Ureter (tissue), 1 donor: ENCODE measurements at regions not wholly inside any gene's neighbourhood (a gene's known extent, or its start where the extent isn't known, plus 50 kb on each side); places are given as distances from the start of the nearest gene placed in this dataset.

Source experiments
- DNase-seq: peaks from one replicate; pipeline ENCODE4 v3.0.0-alpha.2; 2020; ENCODE audit warnings: low spot score
- donor health status: DM: yes; HTN: yes; CAD: no.

DNA sequence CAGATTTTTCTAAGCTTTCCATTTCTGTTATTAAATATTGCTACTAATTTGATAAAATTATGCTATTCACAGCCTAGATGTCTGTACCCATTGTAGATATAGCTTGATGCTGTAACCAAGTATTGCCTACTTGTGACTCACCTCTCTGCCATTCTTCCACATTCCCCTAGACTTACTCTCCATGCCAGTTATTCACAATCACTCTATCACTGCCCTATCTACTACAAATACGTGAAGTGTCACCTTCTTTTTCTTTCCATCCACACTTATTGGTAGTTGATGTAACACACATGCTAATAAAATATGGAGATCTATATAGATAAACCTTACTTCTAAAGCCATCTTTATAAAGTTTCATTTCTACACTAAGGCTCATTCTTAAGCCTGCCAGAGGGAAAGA is 179.4 kb upstream of the PACRGL start:
- no peak for DNase-seq

DNA sequence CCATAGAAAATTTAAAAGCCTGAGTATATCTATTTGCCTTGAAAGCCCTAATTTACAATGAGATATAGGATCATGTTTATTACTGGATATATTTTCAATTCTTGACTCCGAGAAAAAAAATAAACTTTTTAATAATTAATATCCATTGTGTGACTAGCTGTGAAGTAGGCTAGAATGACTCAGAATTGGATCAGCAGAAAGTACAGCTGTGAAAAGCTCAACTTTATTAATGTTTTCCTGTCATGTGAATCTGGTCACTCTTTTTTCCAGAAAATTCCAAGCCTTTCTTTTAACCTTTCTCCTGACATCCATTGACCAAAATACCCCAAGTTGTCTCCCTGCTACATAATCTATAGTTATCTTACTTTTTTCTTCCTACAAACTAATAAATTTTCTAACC is 171.8 kb upstream of the PACRGL start:
- no peak for DNase-seq

DNA sequence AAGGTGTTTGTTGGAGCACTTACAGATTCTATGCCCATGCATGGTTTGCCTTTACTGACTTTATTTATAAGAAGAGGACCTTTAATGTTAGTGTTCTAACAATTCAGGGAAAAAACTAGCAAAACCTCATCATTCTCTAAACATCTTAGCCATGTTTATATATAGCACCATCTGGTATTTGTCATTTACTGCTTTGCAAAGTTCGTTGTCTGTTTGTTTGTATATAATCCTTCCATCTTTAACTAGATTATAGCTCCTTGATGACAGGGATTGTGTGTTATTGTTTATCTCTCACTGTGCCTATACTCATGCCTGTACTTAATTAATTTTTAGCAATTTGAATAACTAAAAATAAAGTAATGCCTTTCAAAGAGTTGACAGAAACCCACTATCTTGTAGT is 170.6 kb upstream of the PACRGL start:
- DNase-seq, result no peak

DNA sequence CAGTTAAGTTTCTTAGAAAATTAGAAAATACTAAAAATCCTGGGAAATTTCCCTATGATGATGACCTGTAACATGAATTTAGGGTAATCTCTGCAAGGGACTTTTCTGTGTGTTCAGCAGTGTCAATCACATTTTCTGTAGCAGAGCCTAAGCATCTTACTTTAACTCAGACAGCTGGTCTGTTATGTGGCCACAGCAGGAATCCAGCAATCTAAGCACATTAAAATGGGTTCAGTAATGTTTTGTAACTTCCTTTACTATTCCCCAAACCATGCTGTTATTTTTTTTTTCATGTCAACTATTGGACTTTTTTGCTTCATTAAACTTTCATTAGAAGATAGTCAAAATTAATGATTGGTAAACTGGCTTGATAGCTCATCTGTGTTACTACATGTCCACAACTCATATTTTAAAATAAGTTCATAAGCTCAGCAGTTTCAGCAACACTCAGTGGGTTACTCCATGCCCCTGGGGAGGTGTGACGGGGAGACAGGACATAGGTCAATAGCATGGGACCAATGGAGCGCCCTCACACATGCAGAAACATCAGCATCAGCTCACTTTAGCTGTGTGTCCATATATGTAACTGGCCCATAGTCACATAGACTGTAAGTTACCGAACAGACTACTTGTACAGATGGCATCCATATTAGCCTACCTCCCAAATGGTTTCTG is 168.0 kb upstream of the PACRGL start:
- DNase-seq, result no peak

DNA sequence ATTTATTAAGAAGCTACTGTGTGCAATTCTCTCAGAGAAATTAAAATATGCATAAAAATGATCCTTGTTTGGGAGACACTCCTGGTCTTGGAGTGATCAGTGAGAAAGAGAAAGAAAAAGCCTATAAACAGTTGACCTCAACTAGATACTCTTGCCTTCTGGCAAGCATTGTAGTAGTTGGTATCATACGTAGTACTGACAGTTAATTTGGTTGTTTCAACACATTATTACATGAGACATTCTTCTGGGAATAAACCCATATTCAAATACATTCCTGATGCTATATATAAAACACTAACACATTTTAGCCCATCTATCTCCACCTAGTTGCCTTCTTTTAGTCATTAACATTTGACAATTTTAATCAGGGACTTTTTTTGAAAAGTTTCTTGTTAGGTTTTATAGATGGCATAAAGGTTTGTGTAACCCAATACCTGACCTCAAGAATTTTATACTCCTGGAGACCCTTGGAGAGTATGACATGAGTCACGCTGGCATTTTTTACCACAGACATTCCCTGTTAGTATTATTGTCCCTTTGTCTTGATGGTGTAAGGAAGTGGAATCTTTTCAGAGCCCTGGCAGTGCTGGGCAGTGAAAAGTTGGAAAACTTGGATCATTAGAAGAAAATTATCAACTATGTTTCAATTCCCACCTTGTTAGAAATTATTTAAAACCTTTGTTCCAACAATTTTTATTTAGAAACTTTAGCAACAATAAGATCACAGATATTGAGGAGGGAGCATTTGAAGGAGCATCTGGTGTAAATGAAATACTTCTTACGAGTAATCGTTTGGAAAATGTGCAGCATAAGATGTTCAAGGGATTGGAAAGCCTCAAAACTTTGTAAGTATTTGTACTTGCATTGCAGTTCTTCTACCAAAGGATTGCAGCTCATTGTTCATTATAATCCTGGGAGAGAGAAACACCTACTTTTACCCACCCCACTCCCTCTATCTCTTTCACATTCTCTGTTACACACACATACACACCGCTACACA is 167.1 kb upstream of the PACRGL start:
- no peak for DNase-seq

DNA sequence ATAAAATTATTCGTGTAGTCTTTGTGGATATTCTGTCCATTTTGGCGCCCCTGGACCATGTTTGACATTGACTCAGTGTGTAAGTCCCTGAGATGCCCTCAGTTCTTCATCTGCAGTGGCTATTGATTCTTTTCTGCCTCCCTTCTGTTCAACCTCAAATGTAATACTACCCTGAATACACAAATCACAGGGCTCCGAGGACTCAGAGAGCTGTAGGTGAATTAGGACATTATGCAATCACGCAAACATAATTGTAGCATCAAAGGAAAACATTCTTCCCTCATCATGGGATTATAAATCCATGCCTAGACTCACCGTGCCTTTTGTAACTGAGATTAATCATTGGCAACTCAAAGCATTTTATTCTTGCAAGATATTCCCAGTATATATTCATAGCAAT is 161.4 kb upstream of the PACRGL start:
- DNase-seq, result no peak

DNA sequence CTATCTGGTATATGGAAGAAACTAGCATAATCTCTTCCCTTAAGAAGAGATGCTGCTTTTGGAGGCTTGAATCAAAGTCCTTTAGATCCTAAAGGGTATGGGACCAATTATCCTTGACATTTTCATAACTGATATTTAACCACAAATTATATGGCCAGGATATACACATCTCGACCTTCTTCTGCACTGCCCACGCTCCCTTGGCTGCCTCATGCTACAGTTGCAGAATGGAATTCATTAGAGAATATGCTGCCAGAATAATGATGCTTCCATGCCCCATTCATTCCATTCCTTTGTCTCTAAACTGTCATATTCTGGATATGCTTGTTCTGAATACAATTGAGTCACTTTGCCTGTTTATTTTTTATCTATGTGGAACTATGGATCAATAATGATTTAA is 157.1 kb upstream of the PACRGL start:
- DNase-seq, result no peak

DNA sequence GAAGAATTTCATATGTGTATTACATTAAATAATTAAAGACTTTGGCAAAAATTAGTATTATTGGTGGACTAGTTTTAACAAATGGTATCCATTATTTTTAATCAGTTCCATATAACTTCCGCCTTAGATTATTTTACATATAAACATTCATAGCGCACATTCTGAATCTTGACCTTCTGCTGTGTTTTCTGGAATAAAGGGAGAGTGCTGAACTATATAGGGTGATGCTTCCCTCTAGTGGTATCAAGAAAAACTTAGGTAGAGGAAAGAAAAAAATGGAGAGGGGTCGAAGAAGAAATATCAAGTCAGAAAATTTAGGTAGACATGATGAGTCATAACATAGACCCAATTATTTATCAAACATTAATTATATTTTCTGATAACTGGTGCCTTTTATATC is 155.6 kb upstream of the PACRGL start:
- DNase-seq, result no peak

DNA sequence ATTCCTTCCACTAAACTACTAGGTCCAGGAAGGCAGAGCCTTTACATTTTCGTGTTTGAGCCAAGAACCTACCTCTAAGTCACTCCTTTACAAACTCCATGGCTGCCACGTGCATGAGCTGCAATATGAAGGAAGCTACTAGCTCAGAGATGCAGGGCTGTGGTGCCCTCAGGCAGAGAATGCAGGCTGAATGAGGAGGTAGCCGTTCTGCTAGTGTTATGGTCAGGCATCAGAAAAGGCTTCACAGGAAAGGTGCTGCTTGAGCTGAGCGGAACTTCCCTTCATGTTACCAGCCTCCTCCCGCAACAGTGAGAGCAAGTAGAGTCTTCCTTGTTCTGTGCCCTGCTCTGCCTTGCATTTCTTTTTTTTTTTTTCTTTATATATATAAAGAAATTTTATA is 148.3 kb upstream of the PACRGL start:
- DNase-seq, result no peak

DNA sequence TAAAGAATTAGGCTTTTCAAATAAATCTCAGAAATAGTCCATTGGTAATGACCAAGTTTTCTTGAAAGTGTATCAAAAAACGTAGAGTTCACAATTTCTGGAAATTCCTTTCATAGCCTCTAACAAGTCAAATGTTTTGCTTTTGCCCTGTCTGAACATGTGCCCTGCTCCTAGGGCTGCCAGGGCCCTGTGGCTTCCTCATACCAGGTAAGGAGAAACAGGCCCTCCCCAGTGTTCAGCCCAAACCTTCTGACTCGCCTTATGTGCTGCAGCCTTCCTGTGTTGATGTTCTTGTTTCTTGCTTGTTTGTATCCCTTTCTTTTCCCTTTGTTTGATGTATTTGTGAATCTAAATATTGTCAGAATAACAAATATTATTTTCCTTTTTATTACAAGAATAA is 146.1 kb upstream of the PACRGL start:
- DNase-seq, result no peak

DNA sequence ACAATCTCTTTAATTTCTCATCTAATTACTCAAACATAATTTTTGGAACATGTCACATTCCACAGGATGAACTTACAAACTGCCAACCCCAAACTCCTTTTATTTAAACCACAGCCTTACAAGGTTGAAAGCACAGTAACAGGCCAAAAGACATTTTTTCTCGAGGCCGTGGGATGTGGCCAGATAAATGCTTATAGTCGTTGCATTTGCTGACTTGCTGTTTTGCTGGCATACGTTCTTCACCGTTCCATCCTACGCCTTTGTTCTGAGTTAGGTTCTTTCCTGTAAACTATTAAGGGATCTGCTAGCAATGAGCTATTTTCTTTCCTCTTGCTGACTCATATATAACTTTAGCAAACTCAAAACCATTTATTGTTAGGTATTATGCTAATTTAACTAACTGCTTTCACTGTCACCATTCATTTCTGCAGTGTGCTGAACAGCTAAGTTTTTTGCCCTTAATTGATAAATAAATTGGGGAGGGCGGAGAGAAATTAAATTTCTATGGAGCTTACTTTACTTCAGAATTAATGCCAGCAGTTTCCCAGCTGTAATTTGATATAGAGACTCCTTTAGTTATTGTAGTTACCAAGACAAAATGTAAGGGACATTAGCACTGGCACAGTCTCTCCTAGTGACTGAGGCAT is 135.1 kb upstream of the PACRGL start:
- DNase-seq, result no peak

DNA sequence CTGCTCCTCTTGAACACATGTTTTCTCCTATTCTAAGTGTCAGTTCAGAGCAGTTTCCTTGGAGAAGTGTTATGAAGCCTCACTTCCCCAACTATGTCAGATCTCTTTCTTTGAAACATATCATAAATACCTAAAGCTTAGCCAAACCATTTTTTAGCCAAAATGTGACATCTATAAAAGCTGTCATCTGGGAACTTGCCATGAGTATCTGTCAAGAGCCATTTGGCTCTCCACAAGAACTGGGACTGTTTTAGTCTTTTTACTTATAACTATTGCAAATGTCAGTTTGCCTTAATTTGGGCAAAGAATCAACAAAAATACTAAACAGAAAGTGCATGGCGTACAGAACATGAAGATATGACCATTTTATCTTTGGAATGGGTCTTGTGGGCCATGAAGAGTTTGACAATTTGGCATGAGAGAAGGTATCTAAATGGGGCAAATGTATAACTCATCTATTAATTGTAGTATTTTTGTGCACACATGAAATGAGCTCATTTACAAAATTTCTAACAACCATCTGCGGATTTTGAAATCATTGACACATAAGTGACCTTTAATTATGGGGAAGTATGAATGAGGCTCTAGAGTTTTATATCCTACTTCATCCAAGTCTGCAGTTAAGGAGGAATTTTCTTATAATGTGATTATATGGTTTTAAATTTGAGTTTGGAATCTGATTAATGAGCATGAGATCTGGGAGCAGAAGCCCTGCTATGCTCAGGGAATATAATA is 129.1 kb upstream of the PACRGL start:
- DNase-seq, result no peak

DNA sequence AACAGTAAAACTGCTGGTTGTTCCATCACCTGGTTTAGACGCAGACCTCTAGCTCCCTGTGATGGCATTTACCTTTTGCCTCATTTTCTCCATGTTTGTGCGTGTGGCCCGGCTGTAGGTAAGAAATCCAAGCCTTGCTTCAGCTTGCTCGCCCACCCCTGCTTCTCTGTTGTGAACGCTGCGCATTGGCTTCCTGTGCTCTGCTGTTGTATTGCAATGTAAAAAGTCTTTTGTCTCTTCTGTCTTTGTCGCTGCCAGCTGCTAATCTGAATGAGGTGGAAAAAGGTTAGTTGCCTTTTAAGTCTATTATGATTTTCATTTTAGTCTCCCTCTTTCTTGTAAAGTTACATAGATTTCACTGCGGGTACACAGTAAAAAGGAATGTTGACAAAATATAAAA is 127.3 kb upstream of the PACRGL start:
- no peak for DNase-seq

DNA sequence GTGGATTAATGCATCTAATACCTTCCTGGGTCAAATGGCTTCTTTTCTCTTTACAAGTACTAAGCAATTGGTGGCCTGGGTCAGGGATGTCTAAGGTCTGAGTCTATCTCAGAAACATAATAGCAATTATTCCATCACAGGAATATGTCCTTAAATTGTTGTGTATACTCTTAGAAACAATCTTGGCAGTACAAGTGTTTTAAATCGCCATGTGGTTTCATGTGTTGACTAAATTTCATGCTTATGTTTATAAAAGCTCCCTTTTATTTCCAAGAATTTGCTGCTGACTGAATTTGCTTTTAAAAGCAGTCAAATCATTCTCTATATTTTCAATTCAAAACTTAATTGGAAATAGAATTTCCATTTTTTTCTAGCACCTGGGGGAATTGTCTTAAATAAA is 125.3 kb upstream of the PACRGL start:
- no peak for DNase-seq

DNA sequence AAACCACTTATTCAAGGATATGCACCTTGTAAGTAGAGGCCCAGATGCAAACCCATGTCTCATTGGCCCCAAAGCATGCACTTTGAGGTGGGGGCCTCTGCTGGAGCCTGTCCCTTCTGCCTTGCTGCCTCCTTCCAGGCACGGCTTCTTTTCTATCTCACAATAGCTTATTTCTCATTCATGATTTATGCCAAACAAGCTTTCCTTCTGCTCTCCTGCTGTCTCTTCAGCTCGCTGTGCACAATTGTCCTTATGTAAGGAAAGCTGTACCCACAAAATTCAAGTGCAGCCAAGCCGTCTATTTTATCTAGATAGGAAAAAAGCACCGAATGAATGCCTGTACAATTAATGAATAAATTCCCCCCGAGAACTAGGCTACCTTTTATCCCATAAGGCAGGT is 124.8 kb upstream of the PACRGL start:
- no peak for DNase-seq

DNA sequence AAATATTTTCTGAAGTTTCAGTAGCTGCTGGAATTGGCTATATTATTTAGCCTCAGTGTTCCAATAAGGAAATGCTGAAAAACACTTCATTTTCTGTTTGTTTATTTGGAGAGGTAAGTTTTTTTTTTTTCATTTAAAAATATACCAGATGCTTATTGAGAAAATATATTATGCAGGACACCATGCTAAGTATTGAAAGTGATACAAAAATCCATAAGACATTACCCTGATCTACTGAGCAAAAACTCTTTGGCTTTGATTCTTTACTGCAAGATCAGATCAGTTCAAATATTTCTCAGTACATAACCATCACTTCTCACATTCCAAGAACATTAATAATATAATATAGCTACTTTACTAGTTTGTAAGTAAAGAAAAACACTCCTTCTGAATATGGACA is 123.4 kb upstream of the PACRGL start:
- no peak for DNase-seq

DNA sequence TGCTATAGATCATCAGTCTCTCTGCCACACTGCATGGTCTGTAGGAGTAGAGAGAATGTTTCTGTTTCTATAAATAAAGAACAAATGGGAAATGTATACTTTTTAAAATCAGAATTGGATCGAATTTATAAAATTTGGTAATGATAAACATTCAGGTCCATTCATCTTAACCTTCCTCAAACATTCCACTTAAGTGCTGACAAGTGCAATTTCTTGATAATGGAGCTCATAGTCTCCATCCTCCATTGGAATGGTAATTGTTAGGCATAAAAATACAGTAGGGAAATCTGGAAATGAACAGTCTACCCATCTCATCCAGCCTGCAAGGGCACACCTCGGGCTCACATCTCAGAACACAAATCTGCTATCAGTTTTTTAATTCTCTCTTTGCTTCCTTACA is 122.6 kb upstream of the PACRGL start:
- DNase-seq, result no peak

DNA sequence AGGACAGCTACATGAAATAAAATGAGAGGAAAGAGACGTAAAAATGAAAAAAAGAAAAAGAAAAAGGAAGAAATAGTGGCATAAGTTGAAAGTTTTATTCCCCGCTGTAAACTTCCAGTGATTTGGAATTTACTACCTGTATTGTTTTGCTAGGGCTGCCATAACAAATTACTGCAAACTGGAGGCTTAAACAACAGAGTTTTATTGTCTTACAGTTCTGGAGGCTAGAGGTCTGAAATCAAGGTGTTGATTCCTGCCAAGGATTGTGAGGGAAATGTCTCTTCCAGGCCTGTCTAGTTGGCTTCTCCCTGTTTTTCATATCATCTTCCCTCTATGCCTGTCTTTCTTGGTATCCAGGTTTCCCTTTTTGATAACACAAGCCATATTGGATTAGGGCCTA is 119.4 kb upstream of the PACRGL start:
- DNase-seq, result no peak

DNA sequence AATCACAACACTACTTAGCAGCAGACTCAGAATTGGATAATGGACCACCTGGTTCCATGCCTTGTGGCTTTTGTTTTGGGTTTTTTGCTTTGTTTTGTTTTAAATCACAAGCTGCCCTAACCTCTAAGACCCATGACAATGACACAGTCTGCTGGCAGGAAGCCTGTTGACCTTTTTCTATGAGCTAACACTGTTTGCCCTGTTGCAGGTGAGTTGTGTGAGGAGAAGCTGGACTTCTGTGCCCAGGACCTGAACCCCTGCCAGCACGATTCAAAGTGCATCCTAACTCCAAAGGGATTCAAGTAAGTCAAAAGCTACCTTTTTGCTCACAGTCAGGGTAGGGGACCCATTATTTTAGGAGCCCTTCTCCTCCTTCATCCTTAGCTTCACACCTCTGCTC is 110.8 kb upstream of the PACRGL start:
- DNase-seq, result no peak

DNA sequence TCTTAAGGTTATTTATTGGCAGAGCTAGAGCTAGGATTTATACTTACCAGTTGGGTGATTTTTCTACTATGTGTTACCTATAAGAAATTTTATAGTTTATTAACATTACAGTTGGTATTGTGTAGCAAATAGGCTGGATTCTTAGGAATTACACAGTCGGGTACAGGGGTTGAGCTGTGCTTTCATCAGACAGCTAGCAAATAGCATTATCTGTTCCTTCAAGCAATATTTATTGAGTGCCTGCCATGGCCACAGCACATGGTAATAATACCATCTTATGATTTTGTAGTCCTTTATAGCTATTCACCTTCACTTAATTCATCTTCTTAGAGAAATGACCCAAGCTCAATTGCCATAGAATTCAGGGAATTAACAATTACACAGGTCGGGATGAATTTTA is 109.4 kb upstream of the PACRGL start:
- DNase-seq, result no peak

DNA sequence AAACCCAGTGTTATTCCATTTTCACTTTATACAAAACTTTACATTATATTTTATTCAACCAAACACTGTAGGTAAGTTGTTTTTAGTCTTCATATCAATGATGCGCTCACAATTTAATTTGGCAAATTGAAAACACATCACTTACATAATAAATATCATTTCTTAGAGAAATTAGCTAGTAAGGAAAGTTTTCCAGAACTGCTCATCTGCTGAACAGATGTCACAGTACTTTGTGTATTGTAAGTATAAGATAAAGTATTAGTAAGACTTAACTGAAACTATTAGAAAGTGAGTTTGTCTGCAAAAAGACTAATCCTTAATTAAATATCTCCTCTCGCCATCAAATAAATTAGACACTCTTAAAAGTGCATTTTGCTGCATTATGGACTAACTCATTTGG is 108.7 kb upstream of the PACRGL start:
- no peak for DNase-seq

DNA sequence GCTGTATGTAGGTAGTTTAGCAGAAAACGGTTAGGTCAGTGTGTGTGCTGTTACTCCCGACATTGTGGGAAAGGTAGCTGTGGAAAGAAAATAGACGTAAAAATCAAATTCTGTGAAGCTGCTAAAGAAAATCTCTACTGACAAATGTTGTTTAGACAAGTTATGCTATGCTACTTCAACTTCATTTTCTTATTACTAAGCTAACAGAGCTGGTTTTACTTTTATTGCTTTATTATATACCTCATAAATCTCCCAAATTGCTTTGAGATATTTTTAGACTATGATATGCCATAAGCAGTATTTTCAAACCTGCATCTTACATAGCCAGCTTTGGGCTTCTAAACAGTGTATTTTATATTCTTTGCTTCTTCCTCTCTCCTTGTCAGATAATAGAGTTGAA is 108.2 kb upstream of the PACRGL start:
- no peak for DNase-seq
